Right lung (tissue), 2 donors: ENCODE measurements at regions not wholly inside any gene's neighbourhood (a gene's known extent, or its start where the extent isn't known, plus 50 kb on each side); places are given as distances from the start of the nearest gene placed in this dataset.
A peak's percentile ranks its signal among the peaks of the same experiment; 100 is the strongest.
"Not testable (repeated sequence)": the region's sequence is repeated elsewhere in the genome, so short reads cannot be mapped to it uniquely, and the experiment has no call there.

Source experiments
- DNase-seq, 2 donors: peaks; one replicate each; pipeline ENCODE4 v3.0.0-alpha.2; 2013

- DNase-seq, result no peak
These were observed 181.7 kb upstream of the NPY2R start for GRCh38 chr4:155026715-155027114.

- DNase-seq, result no peak
These were observed 175.8 kb upstream of the NPY2R start for GRCh38 chr4:155032521-155033229.

GRCh38 chr4:155033604-155034003, 174.8 kb upstream of the NPY2R start:
- DNase-seq, result no peak

GRCh38 chr4:155037031-155037430, 171.4 kb upstream of the NPY2R start:
- DNase-seq, result no peak

DNA sequence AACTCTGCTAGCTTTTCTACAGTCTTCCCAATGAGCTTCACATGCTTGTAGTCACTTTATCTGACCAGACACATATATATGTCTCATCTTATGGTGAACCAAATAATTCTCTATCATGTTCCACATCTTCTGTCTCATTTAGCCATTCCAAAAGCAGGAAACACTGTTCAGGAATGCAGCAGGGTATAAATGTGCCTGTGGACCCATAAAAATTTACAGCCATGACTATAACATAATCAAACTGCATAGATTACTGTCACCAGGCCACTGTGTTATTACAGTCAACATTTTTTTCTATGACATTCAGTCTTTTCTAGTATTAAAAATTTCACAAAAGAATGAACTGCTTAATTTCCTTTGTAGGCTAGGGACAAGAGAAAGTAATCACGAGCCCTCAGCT, 170.0 kb upstream of the NPY2R start:
- no peak for DNase-seq

DNA sequence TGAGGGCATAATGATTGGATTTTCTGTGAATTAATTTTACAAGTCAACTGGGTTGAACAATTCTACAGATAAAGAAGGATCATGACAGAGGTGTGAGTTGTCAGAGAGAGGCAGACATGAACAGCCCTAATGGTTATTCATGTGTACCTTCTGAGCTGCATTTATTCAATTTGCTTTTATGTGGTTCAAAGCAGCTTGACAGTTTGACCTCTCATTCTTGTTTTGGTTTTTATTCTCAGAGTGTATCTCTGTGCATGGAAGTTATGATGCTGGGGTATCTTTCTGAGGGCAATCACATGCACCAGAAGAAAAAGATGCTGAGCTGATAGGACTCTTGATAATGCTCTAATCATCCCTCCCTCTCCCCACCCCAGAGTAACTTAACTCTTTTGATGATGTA, 169.3 kb upstream of the NPY2R start:
- no peak for DNase-seq

DNA sequence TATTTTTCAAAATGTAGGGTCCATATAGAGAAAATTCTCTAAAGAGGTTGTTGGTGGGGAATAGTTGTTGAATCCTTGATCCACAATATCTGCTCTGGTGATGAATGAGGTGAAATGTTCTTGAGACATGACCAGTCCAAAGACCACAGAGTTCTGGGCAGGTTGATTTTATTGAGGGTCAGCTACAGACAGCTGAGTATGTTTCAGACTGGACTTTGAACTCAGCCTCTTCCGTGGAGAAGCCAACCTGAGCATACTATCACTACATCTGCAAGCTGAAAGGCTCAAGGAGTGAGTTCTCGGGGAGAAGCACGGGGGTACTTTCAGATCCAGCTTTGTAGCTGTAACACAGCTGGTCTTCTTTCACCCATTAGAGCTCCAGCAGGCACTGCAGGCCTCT, 168.4 kb upstream of the NPY2R start:
- DNase-seq, result no peak

- no peak for DNase-seq
These were observed 166.4 kb upstream of the NPY2R start for GRCh38 chr4:155042014-155042413.

DNA sequence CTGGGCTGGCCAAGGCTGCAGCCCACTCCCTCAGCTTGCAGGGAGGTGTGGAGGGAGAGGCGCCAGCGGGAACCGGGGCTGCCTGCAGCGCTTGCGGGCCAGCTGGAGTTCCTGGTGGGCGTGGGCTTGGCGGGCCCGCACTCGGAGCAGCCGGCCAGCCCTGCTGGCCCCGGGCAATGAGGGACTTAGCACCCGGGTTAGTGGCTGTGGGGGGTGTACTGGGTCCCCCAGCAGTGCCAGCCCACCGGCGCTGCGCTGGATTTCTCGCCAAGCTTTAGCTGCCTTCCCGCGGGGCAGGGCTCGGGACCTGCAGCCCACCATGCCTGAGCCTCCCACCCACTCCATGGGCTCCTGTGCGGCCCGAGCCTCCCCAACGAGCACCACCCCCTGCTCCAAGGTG, 164.2 kb upstream of the NPY2R start:
- not testable (repeated sequence) for DNase-seq

DNA sequence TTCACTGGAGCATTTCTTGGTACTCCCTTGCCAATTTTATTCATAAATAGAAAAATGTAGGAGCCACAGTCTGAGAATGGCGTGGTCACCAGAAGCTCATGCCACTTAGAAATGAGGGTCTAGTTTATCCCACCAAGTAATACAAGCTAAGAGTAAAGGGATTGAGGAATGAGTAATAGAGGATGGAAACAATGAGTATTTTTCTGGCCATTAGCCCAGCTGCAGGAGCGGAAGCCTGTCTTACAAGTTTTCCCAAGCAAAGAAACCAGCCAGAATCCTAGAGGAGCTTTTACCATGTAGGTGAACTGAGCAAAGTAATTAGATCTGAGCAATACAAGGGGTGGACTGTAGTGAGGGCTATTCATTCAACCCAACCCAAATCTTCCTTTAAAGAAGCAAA, 160.7 kb upstream of the NPY2R start:
- DNase-seq, result no peak

- not testable (repeated sequence) for DNase-seq
These were observed 154.4 kb upstream of the NPY2R start for GRCh38 chr4:155054042-155054441.

DNA sequence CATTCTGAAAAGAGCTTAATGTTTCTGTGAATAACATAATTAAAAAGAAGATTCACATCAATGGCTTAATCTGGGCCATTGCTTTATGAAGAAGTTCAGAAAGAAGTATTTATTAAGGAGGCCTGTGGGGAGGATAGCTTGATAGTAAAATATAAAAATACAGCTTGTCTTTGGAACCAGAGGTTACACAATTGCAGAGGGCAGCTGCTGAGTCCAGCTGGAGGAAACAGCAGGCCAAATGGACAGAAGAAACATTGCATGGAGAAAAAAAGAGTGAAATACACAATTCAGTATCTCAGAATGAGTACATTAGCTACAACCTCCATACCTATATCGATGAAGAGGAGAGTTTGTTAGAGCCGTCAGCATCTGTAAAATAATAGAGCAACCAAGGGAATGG, 148.0 kb upstream of the NPY2R start:
- DNase-seq, result peak; percentile 6 to 11

GRCh38 chr4:155060873-155061272, 147.6 kb upstream of the NPY2R start:
- no peak for DNase-seq

GRCh38 chr4:155062948-155063347, 145.5 kb upstream of the NPY2R start:
- DNase-seq, result no peak

DNA sequence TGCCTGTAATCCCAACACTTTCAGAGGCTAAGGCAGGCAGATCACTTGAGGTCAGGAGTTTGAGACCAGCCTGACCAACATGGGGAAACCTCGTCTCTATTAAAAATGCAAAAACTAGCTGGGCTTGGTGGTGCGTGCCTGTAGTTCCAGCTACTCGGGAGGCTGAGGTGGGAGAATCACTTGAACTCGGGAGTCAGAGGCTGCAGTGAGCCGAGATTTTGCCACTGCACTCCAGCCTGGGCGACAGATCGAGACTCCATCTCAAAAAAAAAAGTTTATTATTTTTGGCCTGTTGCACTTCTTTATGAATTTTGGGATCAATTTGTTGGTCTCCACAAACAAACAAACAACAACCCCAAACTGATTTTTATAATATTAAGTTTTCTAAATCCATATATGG, 143.5 kb upstream of the NPY2R start:
- DNase-seq, result not testable (repeated sequence)

DNA sequence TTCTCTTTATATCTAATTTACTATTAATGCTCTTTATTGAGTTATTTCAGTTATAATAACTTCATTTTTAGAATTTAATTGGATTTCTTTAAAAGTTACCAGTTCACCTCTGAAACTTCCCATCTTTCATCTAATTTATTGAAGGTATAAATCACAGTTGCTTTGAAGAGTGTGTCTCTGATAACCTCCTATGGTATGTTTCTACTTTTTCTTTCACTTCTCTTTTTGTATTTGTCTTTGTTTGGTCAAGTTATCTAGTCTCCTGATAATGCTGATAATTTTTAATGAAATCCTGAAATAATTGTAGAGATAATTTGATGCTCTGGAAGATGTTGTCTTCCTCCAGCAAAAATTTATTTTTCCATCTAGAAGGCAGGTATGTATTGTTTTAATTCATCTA, 141.6 kb upstream of the NPY2R start:
- DNase-seq, result no peak

DNA sequence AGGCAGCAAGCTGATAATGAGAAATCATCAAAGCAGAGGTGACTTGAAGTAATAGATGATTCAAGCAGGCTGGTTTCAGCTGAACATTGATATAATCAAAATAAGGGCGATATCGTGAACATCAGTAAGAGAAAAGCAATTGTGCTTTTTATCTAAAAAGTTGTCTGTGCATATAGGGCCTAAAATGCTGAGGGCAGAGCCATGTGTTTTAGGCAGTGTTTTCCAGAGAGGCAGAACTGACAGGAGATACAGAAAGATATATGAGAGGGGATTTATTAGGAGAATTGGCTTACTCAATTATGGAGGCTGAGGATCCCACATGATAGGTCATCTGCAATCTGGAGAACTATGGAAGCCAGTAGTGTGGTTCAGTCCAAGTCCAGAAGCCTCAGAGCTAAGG, 136.5 kb upstream of the NPY2R start:
- no peak for DNase-seq

- DNase-seq, result no peak
These were observed 136.0 kb upstream of the NPY2R start for GRCh38 chr4:155072417-155072816.

DNA sequence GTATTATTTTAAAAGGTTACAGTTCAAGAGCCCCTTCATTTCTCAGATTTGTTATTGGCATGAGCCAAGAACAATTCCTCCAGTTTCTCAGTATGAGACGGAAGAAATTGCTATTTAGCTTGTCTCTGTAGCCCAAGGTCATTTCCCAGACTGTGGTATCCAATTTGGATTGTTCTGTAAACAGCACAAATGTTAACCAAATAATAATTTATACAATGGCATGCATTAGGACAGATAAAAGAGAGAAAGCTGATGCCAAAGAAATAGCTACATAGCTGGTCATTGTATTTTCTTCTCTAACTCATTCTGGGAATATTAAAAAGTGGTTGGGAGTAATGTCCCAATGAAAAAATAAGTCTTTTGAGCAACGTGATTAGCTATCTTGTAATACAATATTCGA, 134.6 kb upstream of the NPY2R start:
- DNase-seq, result no peak

- no peak for DNase-seq
These were observed 132.1 kb upstream of the NPY2R start for GRCh38 chr4:155076256-155076785.

DNA sequence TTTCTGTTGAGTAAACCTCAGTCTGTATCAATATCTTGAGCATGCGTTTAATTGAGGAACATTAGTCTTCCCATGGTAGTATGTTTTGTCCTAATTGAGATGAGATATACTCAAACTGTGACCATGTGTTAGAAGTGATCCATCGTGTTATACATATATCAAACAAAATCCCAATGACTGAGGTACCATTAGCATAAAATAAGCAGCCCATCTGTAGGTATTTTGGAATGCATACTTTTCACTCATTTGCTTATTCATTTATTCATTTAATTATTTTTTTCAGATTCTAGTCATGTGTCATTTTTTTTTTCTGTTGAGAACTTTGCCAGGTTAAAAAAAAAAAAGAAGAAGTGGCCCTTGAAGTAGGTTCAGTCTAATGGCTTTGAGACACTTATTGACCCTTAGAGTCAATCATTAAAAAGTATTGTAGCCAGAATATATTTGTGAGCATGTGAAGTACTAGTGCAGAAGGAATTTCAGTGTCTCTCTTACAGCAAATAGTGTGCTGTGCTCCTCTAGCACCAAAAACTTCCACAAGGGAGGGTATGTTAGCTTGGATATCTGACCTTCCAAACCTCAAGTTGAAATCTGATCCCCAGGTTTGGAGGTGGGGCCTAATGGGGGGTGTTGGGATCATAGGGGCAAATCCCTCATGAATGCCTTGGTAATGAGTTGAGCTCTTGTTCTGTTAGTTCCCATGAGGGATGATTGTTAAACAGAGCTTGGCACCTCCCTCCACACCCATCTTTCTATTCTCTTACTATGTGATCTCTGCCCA, 130.8 kb upstream of the NPY2R start:
- no peak for DNase-seq

DNA sequence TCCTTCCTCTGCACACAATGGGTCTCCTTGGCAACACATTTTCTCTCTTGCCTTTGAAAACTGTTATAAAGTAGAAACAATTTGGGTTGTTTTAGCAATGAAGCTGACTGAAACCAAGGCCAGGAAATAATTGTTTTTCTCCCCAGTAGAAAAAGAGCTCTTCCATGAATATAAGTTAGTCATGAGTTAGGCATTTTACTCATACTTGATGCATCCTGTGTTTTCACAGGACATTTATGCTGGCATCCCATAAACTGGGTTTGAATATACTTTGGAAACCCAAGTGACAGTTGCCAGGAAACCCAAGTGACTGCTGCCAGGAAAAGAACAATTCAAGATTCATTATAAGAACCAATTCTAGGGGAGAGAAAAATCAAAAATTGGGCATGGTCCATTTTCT, 128.6 kb upstream of the NPY2R start:
- no peak for DNase-seq

- DNase-seq, result no peak
These were observed 127.2 kb upstream of the NPY2R start for GRCh38 chr4:155081222-155081621.
